GM23248 (cell line): ENCODE measurements at regions not wholly inside any gene's neighbourhood (a gene's known extent, or its start where the extent isn't known, plus 50 kb on each side); places are given as distances from the start of the nearest gene placed in this dataset.

Experiments used
- DNase-seq: peaks from one replicate; pipeline ENCODE4 v3.0.0-alpha.2; 2015
- H2AFZ ChIP-seq: fragments of 200-600 bp; sonication (generic); 2 replicates; pipeline ENCODE4 v1.6.1; 2016; ENCODE audit warnings: antibody characterized with exemption
- H3F3A ChIP-seq: fragments of 200-600 bp; sonication (generic); 2 replicates; pipeline ENCODE4 v1.6.1; 2016; ENCODE audit warnings: mild to moderate bottlenecking, antibody characterized with exemption, mixed run types; ENCODE audit not compliant: insufficient read depth
- H3K27ac ChIP-seq: fragments of 200-600 bp; sonication (generic); 2 replicates; pipeline ENCODE4 v1.5.1; 2016; ENCODE audit warnings: mild to moderate bottlenecking
- H3K27me3 ChIP-seq: fragments of 200-600 bp; sonication (generic); replicated peaks from 2 replicates; pipeline ENCODE4 v1.6.1; 2016; ENCODE audit warnings: mild to moderate bottlenecking; ENCODE audit not compliant: insufficient read depth
- H3K36me3 ChIP-seq: fragments of 200-600 bp; sonication (generic); 2 replicates; pipeline ENCODE4 v1.6.1; 2016; ENCODE audit warnings: low read depth, mild to moderate bottlenecking
- H3K4me1 ChIP-seq: fragments of 200-600 bp; sonication (generic); 2 replicates; pipeline ENCODE4 v1.6.1; 2016; ENCODE audit warnings: mild to moderate bottlenecking; ENCODE audit not compliant: insufficient read depth
- H3K4me2 ChIP-seq: fragments of 200-600 bp; sonication (generic); one replicate; pipeline ENCODE4 v1.6.1; 2016; ENCODE audit warnings: mild to moderate bottlenecking; ENCODE audit not compliant: unreplicated experiment
- H3K4me3 ChIP-seq: fragments of 200-600 bp; sonication (generic); 2 replicates; pipeline ENCODE4 v1.5.1; 2016; ENCODE audit warnings: mild to moderate bottlenecking
- H3K79me2 ChIP-seq: fragments of 200-600 bp; sonication (generic); 2 replicates; pipeline ENCODE4 v1.6.1; 2016; ENCODE audit warnings: mild to moderate bottlenecking; ENCODE audit not compliant: insufficient read depth
- H3K9ac ChIP-seq: fragments of 200-600 bp; sonication (generic); 2 replicates; pipeline ENCODE4 v1.6.1; 2016; ENCODE audit warnings: mild to moderate bottlenecking
- H3K9me2 ChIP-seq: fragments of 200-600 bp; sonication (generic); 2 replicates; pipeline ENCODE4 v1.6.1; 2016; ENCODE audit warnings: mixed run types, mild to moderate bottlenecking, moderate library complexity; ENCODE audit not compliant: insufficient read depth
- H3K9me3 ChIP-seq: fragments of 200-600 bp; sonication (generic); one replicate; pipeline ENCODE4 v1.6.1; 2017; ENCODE audit warnings: low read depth
- H4K20me1 ChIP-seq: fragments of 200-600 bp; sonication (generic); 2 replicates; pipeline ENCODE4 v1.6.0; 2016; ENCODE audit not compliant: insufficient read depth
- EZH2 ChIP-seq: fragments of 200-600 bp; sonication (generic); IDR thresholded peaks from 2 replicates; pipeline ENCODE4 v1.6.1; 2018; ENCODE audit warnings: antibody characterized with exemption, mild to moderate bottlenecking; ENCODE audit not compliant: insufficient read depth, poor library complexity, severe bottlenecking
- EZH2phosphoT487 ChIP-seq: fragments of 200-600 bp; sonication (generic); IDR thresholded peaks from 2 replicates; pipeline ENCODE4 v1.6.1; 2018; ENCODE audit warnings: antibody characterized with exemption, moderate library complexity, mild to moderate bottlenecking, low read depth; ENCODE audit not compliant: insufficient read depth
- WGBS, 2 experiments: methylation state at CpG; one replicate each; pipeline ENCODE4 v1.1.6; 2015 to 2017; ENCODE audit warnings: low lambda C conversion rate in 2 of 2, low coverage in 1 of 2; ENCODE audit errors: missing lambda C conversion rate in 2 of 2; 5-methylcytosine and 5-hydroxymethylcytosine counted together
- in situ Hi-C: fragments of 300-500 bp; cut with MboI; formaldehyde crosslinking; loops from 2 replicates; pipeline ENCODE4 v1.15.0; 2020

DNA sequence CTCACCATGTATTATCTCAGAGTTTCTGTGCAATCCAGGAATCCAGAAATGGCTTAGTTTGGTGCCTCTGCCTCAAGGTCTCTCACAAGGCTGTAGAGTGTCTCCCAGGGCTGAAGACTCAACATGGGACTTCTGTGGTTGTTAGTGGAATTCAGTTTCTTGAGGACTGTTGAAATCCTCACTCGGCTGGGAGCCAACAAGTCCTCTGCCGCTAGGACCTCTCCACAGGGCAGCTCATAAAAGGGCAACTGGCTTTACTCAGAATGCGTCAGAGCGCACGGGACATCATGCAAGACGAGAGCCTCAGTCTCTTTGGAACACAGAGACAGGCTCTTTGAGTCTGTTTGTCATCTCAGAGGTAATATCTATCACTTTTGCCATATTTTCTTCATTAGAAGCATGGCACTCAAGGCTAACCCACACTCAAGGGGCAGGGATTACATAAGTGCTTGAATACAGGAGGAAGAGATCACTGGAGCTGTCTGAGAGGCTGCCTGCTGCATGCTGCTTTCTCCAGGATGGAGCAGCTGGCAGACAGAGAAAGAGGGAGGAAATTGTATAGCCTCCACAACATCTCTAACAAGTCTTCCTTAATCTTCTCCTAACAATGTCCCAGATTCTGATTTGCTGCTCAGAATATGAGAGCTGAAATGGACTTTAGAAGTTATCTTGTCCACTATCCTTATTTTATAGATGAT lies 97.5 kb upstream of the ASIC2 start:
- in situ Hi-C loops = no loop called here
- no peak overlapping the region for H3K9ac ChIP-seq
- no peaks in the 10 kb centered on the region for H3K4me1 ChIP-seq
- H3K27me3 ChIP-seq = no peaks in the 10 kb centered on the region
- H3K79me2 ChIP-seq = no peaks in the 10 kb centered on the region
- no peaks in the 10 kb centered on the region for H3K9me3 ChIP-seq
- H4K20me1 ChIP-seq = no peaks in the 10 kb centered on the region
- no peaks in the 10 kb centered on the region for H3K9me2 ChIP-seq
- H3K4me2 ChIP-seq = no peak overlapping the region
- H3K27ac ChIP-seq = no peak overlapping the region
- H2AFZ ChIP-seq = no peak overlapping the region
- no peaks in the 10 kb centered on the region for H3K36me3 ChIP-seq
- no peak overlapping the region for H3K4me3 ChIP-seq
- H3F3A ChIP-seq = no peaks in the 10 kb centered on the region
- TF ChIP-seq EZH2phosphoT487 (no peak), EZH2 (no peak)
- no peak for DNase-seq
- WGBS, 2 experiments = 49 to 53% methylated on average over 6 of the region's 6 CpGs

DNA sequence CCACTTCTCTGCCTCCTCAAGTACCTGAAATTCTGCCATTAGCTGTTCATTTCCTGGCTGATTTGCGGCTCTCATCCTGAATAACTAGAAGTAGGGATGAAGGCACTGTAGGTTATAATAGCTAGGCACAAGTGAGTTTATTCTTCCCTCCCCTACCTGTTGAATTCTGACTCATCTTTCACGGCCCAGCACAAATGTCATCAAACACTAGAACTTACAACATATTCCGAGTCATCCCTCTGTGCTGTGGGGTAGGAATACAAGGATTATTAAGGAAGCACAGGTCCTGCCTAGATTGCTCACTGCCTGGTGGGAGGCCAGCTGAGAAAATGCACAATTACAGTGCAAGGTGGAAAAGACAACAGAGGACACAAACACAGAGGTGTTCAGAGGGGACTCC lies 103.7 kb upstream of the ASIC2 start:
- Histone ChIP-seq H3K9me2 (no peaks in the 10 kb centered on the region), H3K9ac (no peak overlapping the region), H3K79me2 (no peaks in the 10 kb centered on the region), H3K4me3 (no peak overlapping the region), H3K4me2 (no peak overlapping the region), H3K27me3 (no peaks in the 10 kb centered on the region), H2AFZ (no peak overlapping the region), H3K4me1 (no peaks in the 10 kb centered on the region), H3K27ac (no peak overlapping the region), H3F3A (no peaks in the 10 kb centered on the region), H3K9me3 (no peaks in the 10 kb centered on the region), H3K36me3 (no peaks in the 10 kb centered on the region), H4K20me1 (no peaks in the 10 kb centered on the region)
- DNase-seq = no peak
- in situ Hi-C loops = no loop called here
- no peak for TF ChIP-seq EZH2
- no peak for TF ChIP-seq EZH2phosphoT487
- WGBS, 2 experiments = 26 to 36% methylated on average over 2 to 3 of the region's 3 CpGs

DNA sequence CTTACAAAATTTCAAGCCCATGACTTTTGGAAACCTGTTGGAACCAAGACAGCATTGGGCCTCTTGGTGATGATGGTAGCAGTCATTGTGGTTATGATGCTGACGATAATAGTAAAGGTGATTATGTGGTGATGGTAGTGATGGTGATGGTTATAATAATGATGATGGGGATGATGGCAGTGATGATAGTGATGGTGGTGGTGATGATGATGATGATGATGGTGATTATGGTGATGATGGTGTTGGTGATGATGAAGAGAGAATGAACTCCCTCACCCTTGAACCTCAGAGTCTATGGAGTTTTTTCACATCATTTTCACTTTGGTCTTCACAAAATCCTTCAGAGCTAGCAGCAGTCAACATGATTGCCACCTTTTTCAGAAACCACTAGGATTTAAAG lies 105.3 kb upstream of the ASIC2 start:
- Histone ChIP-seq H3K27me3 (no peaks in the 10 kb centered on the region), H3K9ac (no peak overlapping the region), H3K27ac (no peak overlapping the region), H3K4me2 (no peak overlapping the region), H3K9me2 (no peaks in the 10 kb centered on the region), H3F3A (no peaks in the 10 kb centered on the region), H3K9me3 (no peaks in the 10 kb centered on the region), H3K4me1 (no peaks in the 10 kb centered on the region), H3K79me2 (no peaks in the 10 kb centered on the region), H4K20me1 (no peaks in the 10 kb centered on the region), H2AFZ (no peak overlapping the region), H3K36me3 (no peaks in the 10 kb centered on the region), H3K4me3 (no peak overlapping the region)
- in situ Hi-C loops = no loop called here
- TF ChIP-seq EZH2 (no peak), EZH2phosphoT487 (no peak)
- DNase-seq = no peak
- 50 to 61% methylated on average over 1 of the region's 1 CpG for WGBS, 2 experiments

DNA sequence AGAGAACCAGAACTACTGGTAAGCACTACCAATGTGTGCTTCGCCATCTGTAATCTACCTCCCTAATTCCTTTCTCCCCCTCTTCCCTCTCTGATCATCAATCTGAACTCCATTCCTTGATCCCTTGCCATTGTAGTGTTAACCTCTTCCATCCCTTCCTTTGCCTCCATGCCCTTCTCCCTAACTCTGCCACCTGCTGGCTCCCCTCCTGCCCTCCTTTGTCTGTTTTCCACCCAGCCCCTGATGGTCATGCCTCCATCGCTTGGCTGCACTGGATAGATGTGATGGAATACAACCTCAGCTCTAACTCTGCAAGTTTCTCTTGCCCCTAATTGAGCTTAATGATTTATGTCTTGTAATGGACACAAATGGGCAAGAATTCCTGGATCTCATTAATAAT lies 108.2 kb upstream of the ASIC2 start:
- no peaks in the 10 kb centered on the region for H4K20me1 ChIP-seq
- no peak overlapping the region for H3K4me2 ChIP-seq
- H3K27ac ChIP-seq = no peak overlapping the region
- H3F3A ChIP-seq = no peaks in the 10 kb centered on the region
- no peaks in the 10 kb centered on the region for H3K4me1 ChIP-seq
- no peaks in the 10 kb centered on the region for H3K9me2 ChIP-seq
- no peaks in the 10 kb centered on the region for H3K79me2 ChIP-seq
- WGBS, 2 experiments = 39 to 45% methylated on average over 2 of the region's 2 CpGs
- TF ChIP-seq EZH2 (no peak), EZH2phosphoT487 (no peak)
- no peaks in the 10 kb centered on the region for H3K27me3 ChIP-seq
- no peak for DNase-seq
- no peak overlapping the region for H3K9ac ChIP-seq
- no peaks in the 10 kb centered on the region for H3K9me3 ChIP-seq
- H3K4me3 ChIP-seq = no peak overlapping the region
- H2AFZ ChIP-seq = no peak overlapping the region
- H3K36me3 ChIP-seq = no peaks in the 10 kb centered on the region
- in situ Hi-C loops = no loop called here

DNA sequence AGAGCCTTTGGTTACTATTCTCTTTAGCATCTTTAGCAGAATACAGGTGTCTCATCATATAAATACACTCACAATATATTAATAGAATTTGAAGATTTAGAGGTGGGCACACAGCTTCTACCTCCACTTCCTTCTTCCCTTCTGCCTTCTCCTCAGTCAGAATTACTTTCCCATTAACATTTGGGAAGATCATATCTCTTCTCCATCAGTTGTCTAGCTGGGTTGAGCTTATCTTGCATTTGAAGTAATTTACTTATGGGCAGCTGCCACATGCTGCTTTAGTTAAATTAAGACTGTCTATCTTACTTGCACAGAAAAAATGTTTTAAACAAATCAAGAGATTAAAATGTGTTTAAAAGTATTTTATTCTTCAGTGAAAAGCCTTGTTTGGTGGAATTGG lies 110.1 kb upstream of the ASIC2 start:
- Histone ChIP-seq H3K9ac (no peak overlapping the region), H3K27me3 (no peaks in the 10 kb centered on the region), H3K4me2 (no peak overlapping the region), H3K4me3 (no peak overlapping the region), H3K79me2 (no peaks in the 10 kb centered on the region), H3K27ac (no peak overlapping the region), H4K20me1 (no peaks in the 10 kb centered on the region), H3F3A (no peaks in the 10 kb centered on the region), H3K36me3 (no peaks in the 10 kb centered on the region), H3K9me2 (no peaks in the 10 kb centered on the region), H3K9me3 (no peaks in the 10 kb centered on the region), H2AFZ (no peak overlapping the region), H3K4me1 (no peaks in the 10 kb centered on the region)
- TF ChIP-seq EZH2phosphoT487 (no peak), EZH2 (no peak)
- no peak for DNase-seq
- in situ Hi-C loops = no loop called here
